Keratinocyte (primary cell): ENCODE measurements at regions not wholly inside any gene's neighbourhood (a gene's known extent, or its start where the extent isn't known, plus 50 kb on each side); places are given as distances from the start of the nearest gene placed in this dataset.

ENCODE experiments used
- DNase-seq: peaks from one replicate; pipeline ENCODE4 v3.0.0-alpha.2; 2011; ENCODE audit warnings: low read depth, missing footprints, low spot score
- FAIRE-seq: peaks from 2 replicates; lab custom pipeline; 2011; peaks lifted over from hg19 to GRCh38; lab: Jason Lieb, UNC
- H2AFZ ChIP-seq: 2 replicates; pipeline ENCODE4 v1.6.0; 2012; ENCODE audit warnings: low read length, control low read depth, inconsistent platforms; ENCODE audit not compliant: control insufficient read depth
- H3K27ac ChIP-seq: 2 replicates; pipeline ENCODE4 v1.5.1; 2011; ENCODE audit warnings: low read length; ENCODE audit not compliant: control insufficient read depth, insufficient read depth
- H3K27me3 ChIP-seq: 3 replicates; pipeline ENCODE4 v1.6.0; 2011; ENCODE audit warnings: low read length; ENCODE audit not compliant: control insufficient read depth, insufficient read depth; ENCODE audit errors: extremely low read depth
- H3K36me3 ChIP-seq, 2 experiments: 2 replicates in 1 of 2; 3 replicates in 1 of 2; pipeline ENCODE4 v1.5.1; 2011; ENCODE audit warnings: low read length in 2 of 2, mild to moderate bottlenecking in 1 of 2; ENCODE audit not compliant: control insufficient read depth in 2 of 2, insufficient read depth in 2 of 2; ENCODE audit errors: extremely low read depth in 1 of 2
- H3K4me1 ChIP-seq: 3 replicates; pipeline ENCODE4 v1.5.1; 2011; ENCODE audit warnings: low read length; ENCODE audit not compliant: control insufficient read depth, insufficient read depth; ENCODE audit errors: extremely low read depth
- H3K4me2 ChIP-seq: 3 replicates; pipeline ENCODE4 v1.6.0; 2011; ENCODE audit warnings: low read depth, low read length; ENCODE audit not compliant: control insufficient read depth, insufficient read depth; ENCODE audit errors: extremely low read depth
- H3K4me3 ChIP-seq, 3 experiments: fragments of 200-600 bp in 1 of 3; sonication (generic) in 1 of 3; 2 replicates in 2 of 3; 3 replicates in 1 of 3; pipeline ENCODE4 v1.5.1; 2011 to 2016; ENCODE audit warnings: low read length in 3 of 3, mild to moderate bottlenecking in 3 of 3, control low read depth in 2 of 3, inconsistent platforms in 1 of 3, low read depth in 1 of 3, mixed read lengths in 1 of 3, mixed run types in 1 of 3, moderate library complexity in 1 of 3; ENCODE audit not compliant: control insufficient read depth in 2 of 3, insufficient read depth in 2 of 3; ENCODE audit errors: extremely low read depth in 1 of 3
- H3K79me2 ChIP-seq: 2 replicates; pipeline ENCODE4 v1.6.0; 2012; ENCODE audit warnings: low read length; ENCODE audit not compliant: control insufficient read depth, insufficient read depth
- H3K9ac ChIP-seq: 3 replicates; pipeline ENCODE4 v1.6.0; 2011; ENCODE audit warnings: low read length; ENCODE audit not compliant: control insufficient read depth, insufficient read depth; ENCODE audit errors: extremely low read depth
- H3K9me1 ChIP-seq: 3 replicates; pipeline ENCODE4 v1.6.0; 2011; ENCODE audit warnings: low read length; ENCODE audit not compliant: control insufficient read depth, insufficient read depth; ENCODE audit errors: extremely low read depth
- H3K9me3 ChIP-seq: 2 replicates; pipeline ENCODE4 v1.5.1; 2012; ENCODE audit warnings: low read depth, low read length; ENCODE audit not compliant: control insufficient read depth
- H4K20me1 ChIP-seq: 3 replicates; pipeline ENCODE4 v1.6.0; 2011; ENCODE audit warnings: low read length; ENCODE audit not compliant: control insufficient read depth, insufficient read depth; ENCODE audit errors: extremely low read depth
- EZH2 ChIP-seq: IDR thresholded peaks from one replicate; pipeline ENCODE4 v1.6.1; 2012; ENCODE audit warnings: inconsistent platforms, mild to moderate bottlenecking, low read length, moderate library complexity
- dilution Hi-C: fragments of 300-500 bp; cut with MboI; formaldehyde crosslinking; loops from one replicate; pipeline ENCODE4 v1.7.0; 2020; ENCODE audit warnings: low sequenced_read_pairs; ENCODE audit not compliant: extremely low pct_ligation_motif_present
- TF ChIP-seq, protein P1 (sequence below), 3 experiments: IDR thresholded peaks in 1 of 3; conservative IDR thresholded peaks in 1 of 3; optimal IDR thresholded peaks in 1 of 3; 2 replicates in 2 of 3; 3 replicates in 1 of 3; pipeline versions ENCODE3 to v1.5.1; 2011; ENCODE audit warnings: low read length in 3 of 3, mild to moderate bottlenecking in 3 of 3, moderate library complexity in 2 of 3, control low read depth in 1 of 3, inconsistent platforms in 1 of 3; ENCODE audit not compliant: insufficient read depth in 2 of 3; ENCODE audit errors: extremely low read depth in 1 of 3

DNA sequence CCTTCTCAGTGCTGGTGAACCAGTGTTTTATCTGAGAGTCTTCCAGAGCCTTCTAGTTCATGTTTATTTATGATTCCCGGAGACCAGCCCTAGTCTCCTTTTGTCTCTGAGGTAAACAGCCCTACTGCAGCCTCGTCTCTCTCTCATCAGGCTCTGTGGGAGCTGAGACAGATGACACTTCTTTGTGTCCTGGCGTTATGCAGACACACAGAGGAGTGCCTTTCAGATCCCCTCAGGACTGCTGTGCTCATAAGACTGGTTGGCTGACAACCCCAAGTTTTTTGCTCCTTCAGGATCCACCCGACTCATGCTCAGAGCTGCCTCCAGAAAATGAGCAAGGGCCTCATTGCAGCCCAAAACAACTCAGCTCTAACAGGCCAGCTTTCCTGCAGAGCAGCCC, 523.8 kb upstream of the SPHKAP start:
- no peaks in the 10 kb centered on the region for H4K20me1 ChIP-seq
- H3K4me2 ChIP-seq = no peak overlapping the region
- H3K9ac ChIP-seq = no peak overlapping the region
- H3K9me3 ChIP-seq = no peaks in the 10 kb centered on the region
- TF ChIP-seq EZH2 = no peak
- TF ChIP-seq, protein P1, sequence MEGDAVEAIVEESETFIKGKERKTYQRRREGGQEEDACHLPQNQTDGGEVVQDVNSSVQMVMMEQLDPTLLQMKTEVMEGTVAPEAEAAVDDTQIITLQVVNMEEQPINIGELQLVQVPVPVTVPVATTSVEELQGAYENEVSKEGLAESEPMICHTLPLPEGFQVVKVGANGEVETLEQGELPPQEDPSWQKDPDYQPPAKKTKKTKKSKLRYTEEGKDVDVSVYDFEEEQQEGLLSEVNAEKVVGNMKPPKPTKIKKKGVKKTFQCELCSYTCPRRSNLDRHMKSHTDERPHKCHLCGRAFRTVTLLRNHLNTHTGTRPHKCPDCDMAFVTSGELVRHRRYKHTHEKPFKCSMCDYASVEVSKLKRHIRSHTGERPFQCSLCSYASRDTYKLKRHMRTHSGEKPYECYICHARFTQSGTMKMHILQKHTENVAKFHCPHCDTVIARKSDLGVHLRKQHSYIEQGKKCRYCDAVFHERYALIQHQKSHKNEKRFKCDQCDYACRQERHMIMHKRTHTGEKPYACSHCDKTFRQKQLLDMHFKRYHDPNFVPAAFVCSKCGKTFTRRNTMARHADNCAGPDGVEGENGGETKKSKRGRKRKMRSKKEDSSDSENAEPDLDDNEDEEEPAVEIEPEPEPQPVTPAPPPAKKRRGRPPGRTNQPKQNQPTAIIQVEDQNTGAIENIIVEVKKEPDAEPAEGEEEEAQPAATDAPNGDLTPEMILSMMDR (optimal IDR thresholded peaks at IDR 0.05 in 1 of 3, IDR thresholded peaks at IDR 0.05 in 1 of 3, conservative IDR thresholded peaks at IDR 0.05 in 1 of 3; ENCODE audit: extremely low read depth in 1 of 3, insufficient read depth in 2 of 3, low read length in 3 of 3) = no peak
- dilution Hi-C loops = no loop called here
- no peaks in the 10 kb centered on the region for H3K79me2 ChIP-seq
- no peak overlapping the region for H3K27ac ChIP-seq
- H3K9me1 ChIP-seq = no peaks in the 10 kb centered on the region
- H3K36me3 ChIP-seq = no peaks in the 10 kb centered on the region
- FAIRE-seq = no peak
- no peak for DNase-seq
- H2AFZ ChIP-seq = no peak overlapping the region
- H3K4me3 ChIP-seq = no peak overlapping the region
- peaks cover 3% of the 10 kb centered on the region for H3K4me1 ChIP-seq
- no peaks in the 10 kb centered on the region for H3K27me3 ChIP-seq

DNA sequence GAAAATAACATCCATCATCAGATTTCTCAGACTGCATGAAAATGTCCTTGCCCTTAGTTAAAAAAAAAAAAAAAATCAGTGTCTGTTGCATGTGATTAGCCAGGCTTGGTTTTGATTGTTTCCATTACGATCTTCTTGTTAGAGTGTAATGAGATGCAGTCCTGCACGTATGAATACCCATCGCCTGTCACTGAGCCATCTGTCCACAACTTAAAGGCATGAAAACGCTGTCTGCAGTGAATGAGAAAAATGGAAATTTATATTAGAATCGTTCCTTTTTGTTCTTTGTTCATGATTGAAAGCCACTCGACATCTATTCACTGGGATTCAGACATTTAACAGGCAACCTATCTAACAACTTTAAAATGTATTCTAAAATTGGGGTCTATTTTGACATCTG, 521.7 kb upstream of the SPHKAP start:
- no peak for FAIRE-seq
- Histone ChIP-seq H2AFZ (no peak overlapping the region), H3K4me1 (peaks cover 7% of the 10 kb centered on the region), H3K27ac (no peak overlapping the region), H3K36me3 (no peaks in the 10 kb centered on the region), H3K4me3 (no peak overlapping the region), H3K4me2 (no peak overlapping the region), H3K9ac (no peak overlapping the region), H3K27me3 (no peaks in the 10 kb centered on the region), H4K20me1 (no peaks in the 10 kb centered on the region), H3K79me2 (no peaks in the 10 kb centered on the region), H3K9me1 (no peaks in the 10 kb centered on the region), H3K9me3 (no peaks in the 10 kb centered on the region)
- DNase-seq = no peak
- dilution Hi-C loops = no loop called here
- TF ChIP-seq EZH2 = no peak
- TF ChIP-seq, protein P1 (optimal IDR thresholded peaks at IDR 0.05 in 1 of 3, IDR thresholded peaks at IDR 0.05 in 1 of 3, conservative IDR thresholded peaks at IDR 0.05 in 1 of 3; ENCODE audit: extremely low read depth in 1 of 3, insufficient read depth in 2 of 3, low read length in 3 of 3) = no peak
